Heart left ventricle (tissue), 13 donors: ENCODE measurements at regions not wholly inside any gene's neighbourhood (a gene's known extent, or its start where the extent isn't known, plus 50 kb on each side); places are given as distances from the start of the nearest gene placed in this dataset.

Experiments
- CTCF ChIP-seq, 12 donors: fragments of 200-600 bp; sonication (generic) in 4 of 12; IDR thresholded peaks; one replicate each; pipeline versions ENCODE4 v1.5.0 to v1.8.0; 2018 to 2022; ENCODE audit warnings: antibody characterized with exemption in 12 of 12, mild to moderate bottlenecking in 5 of 12
- POLR2A ChIP-seq, 2 donors: fragments of 450-650 bp; IDR thresholded peaks; one replicate each; pipeline ENCODE4 v1.6.1; 2017; ENCODE audit warnings: antibody characterized with exemption in 2 of 2, mild to moderate bottlenecking in 2 of 2, moderate library complexity in 2 of 2
- donor health status: ischemic (EF 13 %, LVEDD 7.1; RV severe dilation, severe dysfunction).
- donor health status: DM: no; HTN: yes; CAD: no.
- donor health status: DM: no; HTN: no; CAD: no.
- donor health status: ischemic (EF 25% LVEDD 6.9; RV normal size, moderate dysfunction).
- donor health status: ischemic (EF 25% LVEDD 5.7; RV mildly dilated, moderate dysfunction).
- donor health status: ischemic (EF 35%, LVEDD 5.7; RV mildly dilated, moderate dysfunction).
- donor health status: nonischemic (EF 11% LVEDD 7.7; RV severe dilation, severe dysfunction).
- donor health status: DM: yes; HTN: yes; CAD: no.
- donor health status: PGD.
- donor health status: ischemic (EF 29% LVEDD 5.4; RV normal size, mild dysfunction).
- donor health status: nonischemic (EF 23%, LVEDD 6.1; RV moderate dilation, normal function).

GRCh38 chr4:123588631-123589241 is 192.1 kb downstream of the SPRY1 start:
- TF ChIP-seq POLR2A (IDR thresholded peaks at IDR 0.05) = no peak
- TF ChIP-seq CTCF (IDR thresholded peaks at IDR 0.05) = no peak
